ENCODE measurements at regions not wholly inside any gene's neighbourhood (a gene's known extent, or its start where the extent isn't known, plus 50 kb on each side); places are given as distances from the start of the nearest gene placed in this dataset.

- TF ChIP-seq CTCF (conservative IDR thresholded peaks at IDR 0.05; ENCODE audit: low read depth in 2 of 2) (no peak), POLR2AphosphoS5 (IDR thresholded peaks at IDR 0.05; ENCODE audit: low read depth) (no peak), EZH2phosphoT487 (IDR thresholded peaks at IDR 0.05; ENCODE audit: unreplicated experiment) (no peak), REST (IDR thresholded peaks at IDR 0.05; ENCODE audit: unreplicated experiment) (no peak), EZH2 (IDR thresholded peaks at IDR 0.05; ENCODE audit: low read depth, unreplicated experiment) (no peak), CREB1 (CRISPR knock-in tag; IDR thresholded peaks at IDR 0.05; ENCODE audit: low read depth) (no peak), JUNB (IDR thresholded peaks at IDR 0.05; ENCODE audit: unreplicated experiment) (no peak)
Observed at GRCh38 chr1:9476790-9477463, 62.3 kb upstream of the SLC25A33 start.

Data from GM23338 (cell line).